ENCODE measurements at regions not wholly inside any gene's neighbourhood (a gene's known extent, or its start where the extent isn't known, plus 50 kb on each side); places are given as distances from the start of the nearest gene placed in this dataset.

DNA sequence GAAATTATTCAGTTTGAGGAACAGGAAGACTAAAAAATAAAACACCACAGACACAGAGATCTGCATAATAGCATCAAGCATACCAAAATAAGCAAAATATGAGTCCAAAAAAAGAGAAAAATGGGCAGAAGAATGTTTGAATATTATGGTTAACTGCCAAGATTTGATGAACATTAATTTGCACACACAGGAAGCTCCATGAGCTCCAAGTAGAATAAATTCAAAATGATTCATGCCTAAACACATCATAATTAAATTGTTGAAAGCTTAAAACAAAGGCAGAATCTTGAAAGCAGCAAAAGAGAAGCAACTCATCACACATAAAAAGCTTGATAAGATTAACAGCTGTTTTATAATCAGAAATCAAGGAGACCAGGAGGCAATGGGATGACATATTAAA lies 156.6 kb upstream of the ARSJ start:
- TF ChIP-seq, protein P1, sequence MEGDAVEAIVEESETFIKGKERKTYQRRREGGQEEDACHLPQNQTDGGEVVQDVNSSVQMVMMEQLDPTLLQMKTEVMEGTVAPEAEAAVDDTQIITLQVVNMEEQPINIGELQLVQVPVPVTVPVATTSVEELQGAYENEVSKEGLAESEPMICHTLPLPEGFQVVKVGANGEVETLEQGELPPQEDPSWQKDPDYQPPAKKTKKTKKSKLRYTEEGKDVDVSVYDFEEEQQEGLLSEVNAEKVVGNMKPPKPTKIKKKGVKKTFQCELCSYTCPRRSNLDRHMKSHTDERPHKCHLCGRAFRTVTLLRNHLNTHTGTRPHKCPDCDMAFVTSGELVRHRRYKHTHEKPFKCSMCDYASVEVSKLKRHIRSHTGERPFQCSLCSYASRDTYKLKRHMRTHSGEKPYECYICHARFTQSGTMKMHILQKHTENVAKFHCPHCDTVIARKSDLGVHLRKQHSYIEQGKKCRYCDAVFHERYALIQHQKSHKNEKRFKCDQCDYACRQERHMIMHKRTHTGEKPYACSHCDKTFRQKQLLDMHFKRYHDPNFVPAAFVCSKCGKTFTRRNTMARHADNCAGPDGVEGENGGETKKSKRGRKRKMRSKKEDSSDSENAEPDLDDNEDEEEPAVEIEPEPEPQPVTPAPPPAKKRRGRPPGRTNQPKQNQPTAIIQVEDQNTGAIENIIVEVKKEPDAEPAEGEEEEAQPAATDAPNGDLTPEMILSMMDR (IDR thresholded peaks at IDR 0.05) = no peak
- H4K20me1 ChIP-seq (ENCODE audit: insufficient read depth, low read length) = no peaks in the 10 kb centered on the region
- H2AFZ ChIP-seq (ENCODE audit: insufficient read depth, low read depth, low read length, poor library complexity, severe bottlenecking) = no peak overlapping the region
- intact Hi-C loops (cut with micrococcal nuclease) = no loop called here
- no peak overlapping the region for H3K27ac ChIP-seq (ENCODE audit: low read depth in 1 of 2, low read length in 2 of 2)
- H3K4me1 ChIP-seq (ENCODE audit: control insufficient read depth in 1 of 2, insufficient read depth in 2 of 2, low read length in 2 of 2) = no peaks in the 10 kb centered on the region
- H3K9me3 ChIP-seq (replicated peaks in 1 of 2; ENCODE audit: control insufficient read depth in 1 of 2, insufficient read depth in 1 of 2, low read length in 2 of 2) = no peaks in the 10 kb centered on the region
- Mint-ChIP-seq H3K4me1 (no peaks in the 10 kb centered on the region), H3K27me3 (ENCODE audit: low read depth in 3 of 3) (no peaks in the 10 kb centered on the region), H3K36me3 (no peaks in the 10 kb centered on the region), H3K9me3 (peaks cover 0 to 4% (median 0%) of the 10 kb centered on the region in 7 donors), H3K4me3 (no peak overlapping the region), H3K27ac (no peak overlapping the region)
- H3K27me3 ChIP-seq (ENCODE audit: control insufficient read depth in 2 of 2, insufficient read depth in 2 of 2, low read length in 2 of 2) = no peaks in the 10 kb centered on the region
- H3K79me2 ChIP-seq (ENCODE audit: insufficient read depth, low read length) = no peaks in the 10 kb centered on the region
- no peak overlapping the region for H3K4me3 ChIP-seq (replicated peaks in 1 of 3; ENCODE audit: low read depth in 2 of 3, low read length in 3 of 3)
- H3K9ac ChIP-seq (ENCODE audit: insufficient read depth, low read length, poor library complexity, severe bottlenecking) = no peak overlapping the region
- DNase-seq = no peak
- H3K4me2 ChIP-seq (replicated peaks; ENCODE audit: extremely low read depth, low read length, poor library complexity, severe bottlenecking) = no peak overlapping the region
- no peaks in the 10 kb centered on the region for H3K36me3 ChIP-seq (replicated peaks in 1 of 2; ENCODE audit: control insufficient read depth in 1 of 2, insufficient read depth in 2 of 2, low read length in 2 of 2)

DNA sequence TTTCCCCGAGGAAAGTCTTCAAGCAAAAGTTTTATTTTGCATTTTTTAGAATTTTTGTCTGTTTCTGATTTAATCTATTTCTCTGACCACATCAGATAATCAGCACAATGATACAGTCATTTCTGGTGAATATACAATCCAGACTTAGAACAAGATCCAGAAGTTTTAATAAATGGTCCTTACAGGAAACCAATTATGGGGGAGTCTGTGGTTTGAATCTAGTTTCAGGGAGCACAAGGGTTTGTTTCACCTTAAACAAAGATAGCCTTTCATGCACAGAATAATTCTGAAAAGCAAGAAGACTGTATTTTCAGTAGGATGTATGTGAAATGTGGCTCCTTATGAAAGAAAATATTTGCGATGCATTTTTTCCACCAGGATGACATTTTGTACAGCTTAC lies 158.5 kb upstream of the ARSJ start:
- H3K36me3 Mint-ChIP-seq = no peaks in the 10 kb centered on the region
- Histone ChIP-seq H3K9ac (ENCODE audit: insufficient read depth, low read length, poor library complexity, severe bottlenecking) (no peak overlapping the region), H3K79me2 (ENCODE audit: insufficient read depth, low read length) (no peaks in the 10 kb centered on the region), H2AFZ (ENCODE audit: insufficient read depth, low read depth, low read length, poor library complexity, severe bottlenecking) (no peak overlapping the region), H3K27me3 (ENCODE audit: control insufficient read depth in 2 of 2, insufficient read depth in 2 of 2, low read length in 2 of 2) (no peaks in the 10 kb centered on the region), H3K4me1 (ENCODE audit: control insufficient read depth in 1 of 2, insufficient read depth in 2 of 2, low read length in 2 of 2) (no peaks in the 10 kb centered on the region), H4K20me1 (ENCODE audit: insufficient read depth, low read length) (no peaks in the 10 kb centered on the region), H3K4me2 (replicated peaks; ENCODE audit: extremely low read depth, low read length, poor library complexity, severe bottlenecking) (no peak overlapping the region), H3K27ac (ENCODE audit: low read depth in 1 of 2, low read length in 2 of 2) (no peak overlapping the region), H3K36me3 (replicated peaks in 1 of 2; ENCODE audit: control insufficient read depth in 1 of 2, insufficient read depth in 2 of 2, low read length in 2 of 2) (no peaks in the 10 kb centered on the region), H3K9me3 (replicated peaks in 1 of 2; ENCODE audit: control insufficient read depth in 1 of 2, insufficient read depth in 1 of 2, low read length in 2 of 2) (no peaks in the 10 kb centered on the region), H3K4me3 (replicated peaks in 1 of 3; ENCODE audit: low read depth in 2 of 3, low read length in 3 of 3) (no peak overlapping the region)
- H3K4me1 Mint-ChIP-seq = no peaks in the 10 kb centered on the region
- TF ChIP-seq, protein P1 (IDR thresholded peaks at IDR 0.05) = no peak
- peaks cover 0 to 2% (median 0%) of the 10 kb centered on the region in 3 donors for H3K27me3 Mint-ChIP-seq (ENCODE audit: low read depth in 3 of 3)
- H3K27ac Mint-ChIP-seq = no peak overlapping the region
- no CpG with 5 or more reads among the region's 2 CpGs for WGBS (ENCODE audit: insufficient coverage)
- H3K4me3 Mint-ChIP-seq = no peak overlapping the region
- intact Hi-C loops (cut with micrococcal nuclease) = no loop called here
- DNase-seq = no peak
- H3K9me3 Mint-ChIP-seq = peaks cover 0 to 4% (median 0%) of the 10 kb centered on the region in 7 donors

All from CD14-positive monocyte (primary cell).